HL-60 (cell line): ENCODE measurements at regions not wholly inside any gene's neighbourhood (a gene's known extent, or its start where the extent isn't known, plus 50 kb on each side); places are given as distances from the start of the nearest gene placed in this dataset.

ENCODE experiments used
- DNase-seq, 2 experiments: peaks; one replicate each; pipeline ENCODE4 v3.0.0-alpha.2; 2010 to 2020; ENCODE audit warnings: low read depth in 1 of 2, low spot score in 1 of 2
- H3K27ac ChIP-seq: fragments of 250-450 bp; sonication (Bioruptor Pico); replicated peaks from 2 replicates; pipeline ENCODE4 v1.5.1; 2020; ENCODE audit warnings: mild to moderate bottlenecking, moderate library complexity
- H3K27me3 ChIP-seq: fragments of 250-450 bp; sonication (Bioruptor Pico); 2 replicates; pipeline ENCODE4 v1.5.1; 2021; ENCODE audit warnings: mild to moderate bottlenecking, moderate library complexity; ENCODE audit not compliant: insufficient read depth, poor library complexity, severe bottlenecking
- H3K4me3 ChIP-seq: replicated peaks from 2 replicates; pipeline ENCODE4 v1.5.1; 2011; ENCODE audit warnings: mild to moderate bottlenecking, control low read depth, low read length; ENCODE audit not compliant: insufficient read depth
- GABPA ChIP-seq: IDR thresholded peaks from 2 replicates; pipeline ENCODE4 v1.6.1; 2012; ENCODE audit warnings: low read depth
- POLR2AphosphoS5 ChIP-seq: IDR thresholded peaks from 2 replicates; pipeline ENCODE4 v1.6.1; 2012; ENCODE audit warnings: low read depth
- SPI1 ChIP-seq: IDR thresholded peaks from 2 replicates; pipeline ENCODE4 v1.6.1; 2012; ENCODE audit warnings: low read depth, mild to moderate bottlenecking, borderline replicate concordance
- TF ChIP-seq, protein P1 (sequence below): IDR thresholded peaks from 2 replicates; pipeline ENCODE4 v1.6.1; 2012; ENCODE audit warnings: low read depth; ENCODE audit not compliant: insufficient replicate concordance
- TF ChIP-seq, protein P2 (sequence below): IDR thresholded peaks from one replicate; pipeline ENCODE4 v1.5.1; 2011; ENCODE audit warnings: low read length, control low read depth, inconsistent platforms; ENCODE audit not compliant: insufficient read depth

DNA sequence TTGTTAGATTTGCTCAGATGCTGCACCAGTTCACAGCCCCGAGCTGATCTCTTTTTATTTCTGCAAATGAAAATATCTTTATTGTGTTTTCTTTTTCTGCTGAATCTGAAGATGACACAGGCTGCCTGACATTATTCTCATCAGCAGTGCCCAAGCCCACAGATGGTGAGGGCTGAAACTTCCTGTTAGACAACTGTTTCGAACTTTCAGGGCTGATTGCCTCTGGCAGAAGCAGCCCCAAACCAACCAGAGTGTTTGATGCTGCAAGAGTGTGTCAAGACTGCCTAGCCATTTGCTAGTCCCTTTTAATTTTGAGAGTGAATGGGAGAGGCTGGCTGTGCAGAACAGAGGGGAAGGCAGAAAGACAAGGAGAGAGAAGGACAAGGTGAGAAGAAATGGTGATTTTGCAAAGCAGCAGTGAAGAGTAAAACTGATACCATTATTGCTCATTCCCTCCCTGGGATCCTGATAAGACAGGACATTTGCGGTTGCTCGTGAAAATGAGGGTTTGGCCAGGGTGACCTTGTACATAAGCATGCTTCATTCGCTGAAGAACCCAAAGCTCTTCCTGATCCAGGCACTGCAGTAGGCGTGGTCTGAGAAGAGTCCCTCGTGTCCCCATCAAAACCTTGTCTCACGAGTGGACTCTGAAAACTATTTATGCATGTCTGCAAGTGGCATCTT lies 77.2 kb downstream of the TMEM114 start:
- Histone ChIP-seq H3K27ac (no peak overlapping the region), H3K27me3 (no peaks in the 10 kb centered on the region), H3K4me3 (no peak overlapping the region)
- no peak for DNase-seq
- TF ChIP-seq SPI1 (no peak), GABPA (no peak), POLR2AphosphoS5 (no peak)
- TF ChIP-seq, protein P1, sequence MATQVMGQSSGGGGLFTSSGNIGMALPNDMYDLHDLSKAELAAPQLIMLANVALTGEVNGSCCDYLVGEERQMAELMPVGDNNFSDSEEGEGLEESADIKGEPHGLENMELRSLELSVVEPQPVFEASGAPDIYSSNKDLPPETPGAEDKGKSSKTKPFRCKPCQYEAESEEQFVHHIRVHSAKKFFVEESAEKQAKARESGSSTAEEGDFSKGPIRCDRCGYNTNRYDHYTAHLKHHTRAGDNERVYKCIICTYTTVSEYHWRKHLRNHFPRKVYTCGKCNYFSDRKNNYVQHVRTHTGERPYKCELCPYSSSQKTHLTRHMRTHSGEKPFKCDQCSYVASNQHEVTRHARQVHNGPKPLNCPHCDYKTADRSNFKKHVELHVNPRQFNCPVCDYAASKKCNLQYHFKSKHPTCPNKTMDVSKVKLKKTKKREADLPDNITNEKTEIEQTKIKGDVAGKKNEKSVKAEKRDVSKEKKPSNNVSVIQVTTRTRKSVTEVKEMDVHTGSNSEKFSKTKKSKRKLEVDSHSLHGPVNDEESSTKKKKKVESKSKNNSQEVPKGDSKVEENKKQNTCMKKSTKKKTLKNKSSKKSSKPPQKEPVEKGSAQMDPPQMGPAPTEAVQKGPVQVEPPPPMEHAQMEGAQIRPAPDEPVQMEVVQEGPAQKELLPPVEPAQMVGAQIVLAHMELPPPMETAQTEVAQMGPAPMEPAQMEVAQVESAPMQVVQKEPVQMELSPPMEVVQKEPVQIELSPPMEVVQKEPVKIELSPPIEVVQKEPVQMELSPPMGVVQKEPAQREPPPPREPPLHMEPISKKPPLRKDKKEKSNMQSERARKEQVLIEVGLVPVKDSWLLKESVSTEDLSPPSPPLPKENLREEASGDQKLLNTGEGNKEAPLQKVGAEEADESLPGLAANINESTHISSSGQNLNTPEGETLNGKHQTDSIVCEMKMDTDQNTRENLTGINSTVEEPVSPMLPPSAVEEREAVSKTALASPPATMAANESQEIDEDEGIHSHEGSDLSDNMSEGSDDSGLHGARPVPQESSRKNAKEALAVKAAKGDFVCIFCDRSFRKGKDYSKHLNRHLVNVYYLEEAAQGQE: no peak
- TF ChIP-seq, protein P2, sequence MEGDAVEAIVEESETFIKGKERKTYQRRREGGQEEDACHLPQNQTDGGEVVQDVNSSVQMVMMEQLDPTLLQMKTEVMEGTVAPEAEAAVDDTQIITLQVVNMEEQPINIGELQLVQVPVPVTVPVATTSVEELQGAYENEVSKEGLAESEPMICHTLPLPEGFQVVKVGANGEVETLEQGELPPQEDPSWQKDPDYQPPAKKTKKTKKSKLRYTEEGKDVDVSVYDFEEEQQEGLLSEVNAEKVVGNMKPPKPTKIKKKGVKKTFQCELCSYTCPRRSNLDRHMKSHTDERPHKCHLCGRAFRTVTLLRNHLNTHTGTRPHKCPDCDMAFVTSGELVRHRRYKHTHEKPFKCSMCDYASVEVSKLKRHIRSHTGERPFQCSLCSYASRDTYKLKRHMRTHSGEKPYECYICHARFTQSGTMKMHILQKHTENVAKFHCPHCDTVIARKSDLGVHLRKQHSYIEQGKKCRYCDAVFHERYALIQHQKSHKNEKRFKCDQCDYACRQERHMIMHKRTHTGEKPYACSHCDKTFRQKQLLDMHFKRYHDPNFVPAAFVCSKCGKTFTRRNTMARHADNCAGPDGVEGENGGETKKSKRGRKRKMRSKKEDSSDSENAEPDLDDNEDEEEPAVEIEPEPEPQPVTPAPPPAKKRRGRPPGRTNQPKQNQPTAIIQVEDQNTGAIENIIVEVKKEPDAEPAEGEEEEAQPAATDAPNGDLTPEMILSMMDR: no peak

DNA sequence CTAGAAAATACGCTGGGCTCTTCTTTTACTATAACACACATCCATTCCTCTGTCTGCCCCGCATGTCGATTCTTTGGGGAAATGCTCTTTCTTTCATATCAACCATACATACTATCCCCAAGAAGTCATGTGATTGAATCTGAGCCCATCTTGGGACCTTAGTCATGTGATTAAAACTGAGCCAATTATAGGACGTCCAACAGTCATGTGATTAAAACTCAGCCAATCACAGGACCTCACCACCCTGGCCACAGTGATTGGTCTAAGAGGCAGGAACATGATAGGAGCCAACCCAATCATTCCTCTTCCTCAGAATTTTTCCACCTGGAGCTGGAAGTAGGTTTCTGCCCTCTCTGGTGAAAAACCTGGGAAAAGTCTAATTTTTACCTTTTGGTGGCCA lies 78.8 kb downstream of the TMEM114 start:
- H3K4me3 ChIP-seq: no peak overlapping the region
- no peak for DNase-seq
- H3K27ac ChIP-seq: no peak overlapping the region
- H3K27me3 ChIP-seq: no peaks in the 10 kb centered on the region
- TF ChIP-seq, protein P1: no peak
- no peak for TF ChIP-seq POLR2AphosphoS5
- TF ChIP-seq GABPA: no peak

GRCh38 chr16:8510160-8510559 lies 80.2 kb downstream of the TMEM114 start:
- Histone ChIP-seq H3K27me3 (no peaks in the 10 kb centered on the region), H3K27ac (no peak overlapping the region), H3K4me3 (no peak overlapping the region)
- TF ChIP-seq SPI1: no peak
- no peak for TF ChIP-seq POLR2AphosphoS5
- TF ChIP-seq, protein P2: no peak
- no peak for TF ChIP-seq GABPA
- TF ChIP-seq, protein P1: no peak
- no peak for DNase-seq
